IMR-90 (cell line): ENCODE measurements at regions not wholly inside any gene's neighbourhood (a gene's known extent, or its start where the extent isn't known, plus 50 kb on each side); places are given as distances from the start of the nearest gene placed in this dataset.

ENCODE experiments used
- ATAC-seq: fragments of 200-7000 bp; cut with Tn5 transposase; 2 replicates; pipeline ENCODE4 v1.9.1; 2020; ENCODE audit warnings: low read depth, mild to moderate bottlenecking, moderate library complexity
- BruUV-seq: library from RNA; stranded (reverse); fragments of 400-500 nt; replicated peaks from 2 replicates; lab custom pipeline; 2021; lab: Mats Ljungman, UMichigan
- CTCF ChIA-PET: fragments of 300-600 bp; formaldehyde crosslinking; extraction: SDS; loops from one replicate; lab custom pipeline; 2021; ENCODE audit warnings: antibody characterized with exemption; lab: Yijun Ruan, JAX
- POLR2A ChIA-PET: fragments of 300-600 bp; sonication (Branson Sonifier 250); formaldehyde crosslinking; loops from one replicate; lab custom pipeline; 2022; ENCODE audit warnings: antibody characterized with exemption; ENCODE audit not compliant: unreplicated experiment; lab: Charles Lee
- DNase-seq: peaks from one replicate; pipeline ENCODE4 v3.0.0; 2013
- H2AFZ ChIP-seq: replicated peaks from 2 replicates; pipeline ENCODE3; 2013; ENCODE audit warnings: low read length, mild to moderate bottlenecking; ENCODE audit not compliant: poor library complexity
- H2AK5ac ChIP-seq: 2 replicates; pipeline ENCODE4 v1.6.1; 2013; ENCODE audit warnings: low read depth, low read length, inconsistent platforms
- H2AK9ac ChIP-seq: replicated peaks from 2 replicates; pipeline ENCODE3; 2013; ENCODE audit warnings: mild to moderate bottlenecking, low read depth, low read length, moderate library complexity; ENCODE audit not compliant: poor library complexity
- H2BK120ac ChIP-seq: 2 replicates; pipeline ENCODE4 v1.6.1; 2013; ENCODE audit warnings: low read depth, low read length, inconsistent platforms
- H2BK15ac ChIP-seq: 3 replicates; pipeline ENCODE4 v1.6.1; 2013; ENCODE audit warnings: low read depth, low read length, inconsistent platforms
- H2BK20ac ChIP-seq: 2 replicates; pipeline ENCODE4 v1.6.1; 2013; ENCODE audit warnings: low read depth, mild to moderate bottlenecking, inconsistent platforms, low read length, moderate library complexity
- H2BK5ac ChIP-seq: 2 replicates; pipeline ENCODE4 v1.6.1; 2013; ENCODE audit warnings: mild to moderate bottlenecking, low read depth, low read length, inconsistent platforms; ENCODE audit not compliant: poor library complexity, severe bottlenecking
- H3K14ac ChIP-seq: replicated peaks from 2 replicates; pipeline ENCODE4 v1.6.1; 2013; ENCODE audit warnings: low read depth, low read length, inconsistent platforms
- H3K18ac ChIP-seq: 2 replicates; pipeline ENCODE4 v1.6.1; 2013; ENCODE audit warnings: low read depth, low read length, control low read depth
- H3K23ac ChIP-seq: 2 replicates; pipeline ENCODE4 v1.6.1; 2013; ENCODE audit warnings: low read depth, low read length, inconsistent platforms
- H3K27ac ChIP-seq: 2 replicates; pipeline ENCODE4 v1.5.1; 2013; ENCODE audit warnings: mild to moderate bottlenecking, control low read depth, low read length; ENCODE audit not compliant: insufficient read depth
- H3K27me3 ChIP-seq: 2 replicates; pipeline ENCODE4 v1.6.1; 2013; ENCODE audit warnings: low read length; ENCODE audit not compliant: control insufficient read depth, insufficient read depth
- H3K36me3 ChIP-seq: 2 replicates; pipeline ENCODE4 v1.6.1; 2013; ENCODE audit warnings: low read length, mixed read lengths; ENCODE audit not compliant: control insufficient read depth, insufficient read depth
- H3K4ac ChIP-seq: 2 replicates; pipeline ENCODE4 v1.6.1; 2013; ENCODE audit warnings: low read depth, low read length, inconsistent platforms
- H3K4me1 ChIP-seq: 2 replicates; pipeline ENCODE4 v1.6.1; 2013; ENCODE audit warnings: low read length, mixed read lengths; ENCODE audit not compliant: control insufficient read depth, insufficient read depth
- H3K4me2 ChIP-seq: 2 replicates; pipeline ENCODE4 v1.6.1; 2013; ENCODE audit warnings: low read depth, mild to moderate bottlenecking, control low read depth, low read length, moderate library complexity
- H3K4me3 ChIP-seq: 2 replicates; pipeline ENCODE4 v1.5.1; 2013; ENCODE audit warnings: low read depth, mild to moderate bottlenecking, control low read depth, low read length, moderate library complexity; ENCODE audit not compliant: insufficient read depth
- H3K56ac ChIP-seq: 2 replicates; pipeline ENCODE4 v1.6.1; 2013; ENCODE audit warnings: low read length, inconsistent platforms; ENCODE audit not compliant: insufficient read depth; ENCODE audit errors: extremely low read depth
- H3K79me1 ChIP-seq, 2 experiments: 2 replicates each; pipeline ENCODE4 v1.6.1; 2013; ENCODE audit warnings: low read length in 2 of 2, inconsistent platforms in 1 of 2, low read depth in 1 of 2
- H3K9ac ChIP-seq: 2 replicates; pipeline ENCODE4 v1.6.1; 2013; ENCODE audit warnings: low read depth, low read length, control low read depth
- H3K9me1 ChIP-seq: 2 replicates; pipeline ENCODE4 v1.6.1; 2013; ENCODE audit warnings: low read length, inconsistent platforms; ENCODE audit not compliant: insufficient read depth
- H3K9me3 ChIP-seq: 2 replicates; pipeline ENCODE4 v1.6.1; 2013; ENCODE audit warnings: low read length; ENCODE audit not compliant: control insufficient read depth, insufficient read depth
- H4K20me1 ChIP-seq: 2 replicates; pipeline ENCODE4 v1.6.1; 2013; ENCODE audit warnings: low read length, inconsistent platforms; ENCODE audit not compliant: insufficient read depth
- H4K5ac ChIP-seq: 2 replicates; pipeline ENCODE4 v1.6.1; 2013; ENCODE audit warnings: mild to moderate bottlenecking, low read depth, low read length, control low read depth
- H4K8ac ChIP-seq, 2 experiments: 2 replicates each; pipeline ENCODE4 v1.6.1; 2013; ENCODE audit warnings: low read depth in 2 of 2, low read length in 2 of 2, control low read depth in 1 of 2, inconsistent platforms in 1 of 2
- H4K91ac ChIP-seq: 2 replicates; pipeline ENCODE4 v1.6.1; 2013; ENCODE audit warnings: low read depth, low read length, inconsistent platforms; ENCODE audit not compliant: insufficient read depth
- BHLHE40 ChIP-seq: fragments of 150-350 bp; IDR thresholded peaks from 2 replicates; pipeline ENCODE4 v1.6.1; 2016; ENCODE audit warnings: mild to moderate bottlenecking, low read depth, low read length
- CEBPB ChIP-seq: IDR thresholded peaks from 2 replicates; pipeline ENCODE4 v1.6.1; 2012; ENCODE audit warnings: low read depth, low read length, improper control_type of control experiment
- FOS ChIP-seq: fragments of 150-350 bp; IDR thresholded peaks from 2 replicates; pipeline ENCODE4 v1.6.1; 2016; ENCODE audit warnings: low read depth, low read length
- MAZ ChIP-seq: IDR thresholded peaks from 2 replicates; pipeline ENCODE4 v1.6.1; 2012; ENCODE audit warnings: low read depth, mild to moderate bottlenecking, low read length, improper control_type of control experiment, moderate library complexity, borderline replicate concordance
- MXI1 ChIP-seq: IDR thresholded peaks from 2 replicates; pipeline ENCODE4 v1.6.1; 2012; ENCODE audit warnings: low read depth, mild to moderate bottlenecking, low read length, moderate library complexity, borderline replicate concordance
- NFE2L2 ChIP-seq: fragments of 150-350 bp; IDR thresholded peaks from 2 replicates; pipeline ENCODE4 v1.6.1; 2016; ENCODE audit warnings: low read depth, mild to moderate bottlenecking, low read length
- POLR2A ChIP-seq: IDR thresholded peaks from 2 replicates; pipeline ENCODE4 v1.6.1; 2012; ENCODE audit warnings: mild to moderate bottlenecking, low read depth, low read length
- RAD21 ChIP-seq: IDR thresholded peaks from 2 replicates; pipeline ENCODE4 v1.6.1; 2012; ENCODE audit warnings: low read length, improper control_type of control experiment
- RFX5 ChIP-seq: IDR thresholded peaks from 2 replicates; pipeline ENCODE4 v1.8.0; 2012; ENCODE audit warnings: low read depth, mild to moderate bottlenecking, low read length, moderate library complexity
- SMC3 ChIP-seq: fragments of 150-350 bp; IDR thresholded peaks from 2 replicates; pipeline ENCODE4 v1.6.1; 2016; ENCODE audit warnings: low read depth, mild to moderate bottlenecking, antibody characterized with exemption, low read length, moderate library complexity
- USF2 ChIP-seq: fragments of 150-350 bp; IDR thresholded peaks from 2 replicates; pipeline ENCODE4 v1.6.1; 2017; ENCODE audit warnings: mild to moderate bottlenecking, antibody characterized with exemption, low read length, low read depth
- WGBS, 2 experiments: methylation state at CpG; one replicate each; pipeline versions ENCODE4 v1.1.5 to v1.1.7; 2013; ENCODE audit warnings: missing lambda C conversion rate in 2 of 2; ENCODE audit not compliant: insufficient read length in 1 of 2; ENCODE audit errors: extremely low coverage in 2 of 2; 5-methylcytosine and 5-hydroxymethylcytosine counted together
- dilution Hi-C: fragments of 300-500 bp; cut with HindIII; formaldehyde crosslinking; loops from one replicate; pipeline ENCODE4 v1.14.3; 2018; ENCODE audit warnings: low sequenced_read_pairs; ENCODE audit not compliant: unreplicated experiment
- in situ Hi-C: fragments of 300-500 bp; cut with MboI; formaldehyde crosslinking; loops from 3 replicates; pipeline ENCODE4 v1.14.3; 2019; ENCODE audit warnings: low sequenced_read_pairs, inconsistent platforms, mixed read lengths
- intact Hi-C: fragments of 100-400 bp; cut with micrococcal nuclease; formaldehyde crosslinking; loops from 2 replicates; pipeline ENCODE4 v1.10.0; 2022
- TF ChIP-seq, protein P1 (sequence below): conservative IDR thresholded peaks from 2 replicates; pipeline ENCODE4 v1.5.1; 2012; ENCODE audit warnings: mild to moderate bottlenecking, low read depth, low read length, improper control_type of control experiment
- TF ChIP-seq, protein P2 (sequence below): fragments of 150-350 bp; IDR thresholded peaks from 2 replicates; pipeline ENCODE4 v1.6.1; 2016; ENCODE audit warnings: low read depth, mild to moderate bottlenecking, low read length, moderate library complexity, borderline replicate concordance

DNA sequence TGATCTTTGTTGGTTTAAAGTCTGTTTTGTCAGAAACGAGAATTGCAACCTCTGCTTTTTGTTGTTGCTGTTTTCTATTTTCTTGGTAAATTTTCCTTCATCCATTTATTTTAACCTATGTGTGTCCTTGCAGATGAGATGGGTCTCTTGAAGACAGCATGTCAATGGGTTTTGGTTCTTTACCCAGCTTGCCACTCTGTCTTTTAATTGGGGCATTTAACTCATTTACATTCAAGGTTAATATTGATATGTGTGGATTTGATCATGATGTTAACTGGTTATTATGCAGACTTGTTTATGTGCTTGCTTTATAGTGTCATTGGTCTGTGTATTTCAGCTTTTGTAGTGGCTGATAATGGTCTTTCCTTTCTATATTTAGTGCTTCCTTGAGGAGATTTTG is 327.9 kb upstream of the SYT4 start:
- Histone ChIP-seq H4K91ac (no peak overlapping the region), H3K4me3 (no peak overlapping the region), H3K4me1 (no peaks in the 10 kb centered on the region), H2BK5ac (no peak overlapping the region), H4K8ac (no peak overlapping the region), H2AK9ac (no peak overlapping the region), H2BK20ac (no peak overlapping the region), H2BK120ac (no peak overlapping the region), H3K56ac (no peak overlapping the region), H3K27ac (no peak overlapping the region), H2AFZ (no peak overlapping the region), H3K18ac (no peak overlapping the region), H3K23ac (no peak overlapping the region), H3K79me1 (no peaks in the 10 kb centered on the region), H2AK5ac (no peak overlapping the region), H4K20me1 (no peaks in the 10 kb centered on the region), H3K9me3 (no peaks in the 10 kb centered on the region), H2BK15ac (no peak overlapping the region), H4K5ac (no peak overlapping the region), H3K4me2 (no peak overlapping the region), H3K36me3 (no peaks in the 10 kb centered on the region), H3K9ac (no peak overlapping the region), H3K4ac (no peak overlapping the region), H3K14ac (no peak overlapping the region), H3K27me3 (no peaks in the 10 kb centered on the region), H3K9me1 (no peaks in the 10 kb centered on the region)
- BruUV-seq = no TSS peak
- dilution Hi-C loops (no loop called here), intact Hi-C loops (no loop called here), in situ Hi-C loops (no loop called here)
- ATAC-seq = no peak
- WGBS, 2 experiments = no CpG with 5 or more reads among the region's 1 CpG
- ChIA-PET CTCF (no interaction called here), POLR2A (no interaction called here)
- no peak for TF ChIP-seq RFX5
- no peak for TF ChIP-seq NFE2L2
- TF ChIP-seq CEBPB = no peak
- TF ChIP-seq POLR2A = no peak
- TF ChIP-seq, protein P1, sequence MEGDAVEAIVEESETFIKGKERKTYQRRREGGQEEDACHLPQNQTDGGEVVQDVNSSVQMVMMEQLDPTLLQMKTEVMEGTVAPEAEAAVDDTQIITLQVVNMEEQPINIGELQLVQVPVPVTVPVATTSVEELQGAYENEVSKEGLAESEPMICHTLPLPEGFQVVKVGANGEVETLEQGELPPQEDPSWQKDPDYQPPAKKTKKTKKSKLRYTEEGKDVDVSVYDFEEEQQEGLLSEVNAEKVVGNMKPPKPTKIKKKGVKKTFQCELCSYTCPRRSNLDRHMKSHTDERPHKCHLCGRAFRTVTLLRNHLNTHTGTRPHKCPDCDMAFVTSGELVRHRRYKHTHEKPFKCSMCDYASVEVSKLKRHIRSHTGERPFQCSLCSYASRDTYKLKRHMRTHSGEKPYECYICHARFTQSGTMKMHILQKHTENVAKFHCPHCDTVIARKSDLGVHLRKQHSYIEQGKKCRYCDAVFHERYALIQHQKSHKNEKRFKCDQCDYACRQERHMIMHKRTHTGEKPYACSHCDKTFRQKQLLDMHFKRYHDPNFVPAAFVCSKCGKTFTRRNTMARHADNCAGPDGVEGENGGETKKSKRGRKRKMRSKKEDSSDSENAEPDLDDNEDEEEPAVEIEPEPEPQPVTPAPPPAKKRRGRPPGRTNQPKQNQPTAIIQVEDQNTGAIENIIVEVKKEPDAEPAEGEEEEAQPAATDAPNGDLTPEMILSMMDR = no peak
- TF ChIP-seq BHLHE40 = no peak
- TF ChIP-seq, protein P2, sequence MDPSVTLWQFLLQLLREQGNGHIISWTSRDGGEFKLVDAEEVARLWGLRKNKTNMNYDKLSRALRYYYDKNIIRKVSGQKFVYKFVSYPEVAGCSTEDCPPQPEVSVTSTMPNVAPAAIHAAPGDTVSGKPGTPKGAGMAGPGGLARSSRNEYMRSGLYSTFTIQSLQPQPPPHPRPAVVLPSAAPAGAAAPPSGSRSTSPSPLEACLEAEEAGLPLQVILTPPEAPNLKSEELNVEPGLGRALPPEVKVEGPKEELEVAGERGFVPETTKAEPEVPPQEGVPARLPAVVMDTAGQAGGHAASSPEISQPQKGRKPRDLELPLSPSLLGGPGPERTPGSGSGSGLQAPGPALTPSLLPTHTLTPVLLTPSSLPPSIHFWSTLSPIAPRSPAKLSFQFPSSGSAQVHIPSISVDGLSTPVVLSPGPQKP = no peak
- TF ChIP-seq USF2 = no peak
- no peak for TF ChIP-seq MXI1
- TF ChIP-seq RAD21 = no peak
- TF ChIP-seq FOS = no peak
- TF ChIP-seq MAZ = no peak
- no peak for TF ChIP-seq SMC3
- no peak for DNase-seq
